NCI-H1694 treated with DMSO at 0.1 percent for 48 hours (cell line): ENCODE measurements at regions not wholly inside any gene's neighbourhood (a gene's known extent, or its start where the extent isn't known, plus 50 kb on each side); places are given as distances from the start of the nearest gene placed in this dataset.
A peak's percentile ranks its signal among the peaks of the same experiment; 100 is the strongest.
"Not testable (repeated sequence)": the region's sequence is repeated elsewhere in the genome, so short reads cannot be mapped to it uniquely, and the experiment has no call there.

ENCODE experiments used
- DNase-seq: peaks from one replicate; lab custom pipeline; 2025; lab: John Stamatoyannopoulos, UW

DNA sequence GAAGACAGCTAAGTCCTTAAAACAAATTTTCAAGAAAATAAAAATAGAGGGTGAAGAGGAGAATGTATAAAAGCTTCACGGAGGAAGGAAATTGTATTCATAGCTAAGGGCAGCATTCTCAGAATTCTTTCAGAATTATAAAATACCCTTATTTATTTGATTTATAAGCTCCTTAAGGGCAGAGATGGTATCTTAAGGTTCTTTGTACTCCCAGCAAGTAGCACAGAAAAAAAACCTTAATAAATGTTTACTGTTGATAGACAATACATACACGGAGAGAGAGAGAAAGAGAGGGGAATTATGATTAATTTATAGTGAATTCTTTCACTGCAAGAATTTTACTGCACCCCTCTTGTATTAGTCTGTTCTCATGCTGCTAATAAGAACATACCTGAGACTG, 375.6 kb upstream of the CCDC54 start:
- no peak for DNase-seq

- not testable (repeated sequence) for DNase-seq
Measured at GRCh38 chr3:107005352-107005751, 371.9 kb upstream of the CCDC54 start.

DNA sequence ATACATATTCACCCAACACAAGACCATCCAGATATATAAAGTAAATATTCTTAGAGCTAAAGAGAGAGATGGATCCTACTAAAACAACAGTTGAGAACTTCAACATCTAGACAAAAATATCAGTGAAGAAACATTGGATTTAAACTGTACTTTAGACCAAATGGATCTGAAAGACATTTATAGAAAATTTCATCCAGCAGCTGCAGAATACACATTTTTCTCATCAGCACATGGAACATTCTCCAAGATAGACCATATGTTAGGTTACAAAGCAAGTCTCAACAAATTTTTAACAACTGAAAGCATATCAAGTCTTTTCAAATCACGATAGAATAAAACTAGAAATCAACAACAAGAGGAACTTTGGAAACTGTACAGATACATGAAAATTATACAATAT, 369.0 kb upstream of the CCDC54 start:
- no peak for DNase-seq

DNA sequence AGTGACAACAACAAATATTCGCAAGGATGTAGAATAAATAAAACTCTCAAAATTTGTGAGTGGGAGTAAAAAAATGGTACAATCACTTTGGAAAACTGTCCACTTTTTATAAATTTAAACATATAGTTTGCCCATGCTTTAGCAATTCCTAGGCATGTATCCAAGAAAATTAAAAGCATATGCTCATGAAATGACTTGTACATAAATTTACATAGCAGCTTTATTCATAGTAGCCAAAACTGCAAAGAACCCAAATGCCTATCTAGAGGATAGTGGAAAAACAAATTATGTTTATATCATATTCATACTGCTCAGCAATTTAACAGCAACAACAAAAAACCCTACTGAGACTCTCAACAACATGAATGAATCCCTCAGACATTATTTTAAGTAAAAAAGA, 363.6 kb upstream of the CCDC54 start:
- peak; percentile 34 for DNase-seq

DNA sequence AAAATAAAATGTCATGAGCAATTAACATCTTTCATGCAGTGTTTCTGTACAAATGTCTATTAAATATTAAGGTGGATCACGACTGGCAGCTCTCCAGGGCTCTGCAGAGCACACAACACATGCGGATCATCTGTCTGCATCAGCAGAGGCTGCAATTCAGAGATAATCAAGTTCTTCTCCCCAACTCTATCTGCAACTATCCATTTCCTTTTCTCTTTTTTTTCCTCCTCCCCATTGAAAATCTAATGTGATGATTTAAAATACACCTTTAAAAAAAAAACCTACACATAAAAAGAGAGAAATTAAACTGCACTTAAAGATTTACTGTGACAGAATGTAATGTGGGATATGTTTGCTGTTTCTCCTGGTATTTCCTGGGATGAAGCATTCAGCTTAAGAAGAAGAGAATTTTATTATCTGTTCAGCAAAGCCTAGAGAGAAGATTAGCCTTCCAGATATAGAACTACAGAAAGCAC, 352.6 kb upstream of the CCDC54 start:
- peak; percentile 63 for DNase-seq

DNA sequence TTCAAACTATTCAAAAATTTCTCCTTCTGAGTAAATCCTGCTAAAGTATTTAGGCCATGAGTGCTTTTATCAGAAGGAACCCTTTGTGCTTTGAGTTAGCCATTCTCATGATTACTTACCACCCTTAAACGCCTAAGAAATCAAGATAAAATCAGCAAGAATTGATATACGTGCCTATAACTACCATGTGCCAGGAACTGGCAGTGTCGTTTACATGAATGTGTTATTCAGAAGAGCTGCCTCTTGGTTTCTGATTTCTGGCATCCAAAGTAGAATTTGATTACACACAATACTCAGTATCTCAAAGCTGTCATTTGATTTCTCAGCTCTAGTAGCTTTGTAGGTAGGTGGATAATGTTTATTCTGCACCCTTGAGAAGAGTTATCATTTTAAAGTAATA, 351.3 kb upstream of the CCDC54 start:
- DNase-seq = no peak

DNA sequence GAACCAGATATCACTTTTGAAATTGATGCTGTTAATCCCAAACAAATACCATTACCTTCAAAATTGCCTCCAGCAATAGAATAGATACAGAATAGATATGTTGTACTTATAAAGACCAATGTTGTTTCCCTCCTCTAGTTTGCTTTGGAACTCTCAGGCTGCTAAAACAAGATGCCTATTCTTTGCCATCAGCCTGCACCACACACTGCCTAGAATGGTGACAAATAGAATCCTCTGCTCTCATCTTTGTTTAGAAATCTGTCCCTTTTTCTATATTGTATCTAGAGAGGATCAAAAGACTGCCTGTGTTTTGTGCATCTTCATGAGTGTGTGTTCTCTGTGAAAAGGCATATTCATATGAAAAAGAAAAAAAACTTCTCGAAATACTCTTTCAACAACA, 349.2 kb upstream of the CCDC54 start:
- DNase-seq = no peak

DNA sequence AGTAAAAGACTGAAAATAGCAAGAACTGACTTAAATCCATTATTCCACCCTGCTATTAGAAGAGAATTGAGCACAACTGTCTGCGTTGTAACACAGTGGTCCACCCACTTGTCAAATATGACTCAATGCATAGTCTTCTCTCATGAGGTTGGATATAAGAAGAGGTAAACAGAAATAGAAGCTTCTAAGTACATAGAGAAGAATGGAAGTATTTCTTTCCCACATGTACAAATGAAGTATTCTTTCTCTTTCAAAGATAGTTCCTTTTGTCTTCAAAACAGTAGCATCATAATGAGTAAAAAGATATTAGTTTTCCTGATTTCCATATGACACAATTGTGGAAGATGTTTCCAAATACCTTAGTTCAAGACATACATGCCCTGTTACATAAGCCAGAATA, 348.6 kb upstream of the CCDC54 start:
- no peak for DNase-seq

- DNase-seq = no peak
Measured at GRCh38 chr3:107032111-107032510, 345.1 kb upstream of the CCDC54 start.

- no peak for DNase-seq
Measured at GRCh38 chr3:107034142-107034541, 343.1 kb upstream of the CCDC54 start.

DNA sequence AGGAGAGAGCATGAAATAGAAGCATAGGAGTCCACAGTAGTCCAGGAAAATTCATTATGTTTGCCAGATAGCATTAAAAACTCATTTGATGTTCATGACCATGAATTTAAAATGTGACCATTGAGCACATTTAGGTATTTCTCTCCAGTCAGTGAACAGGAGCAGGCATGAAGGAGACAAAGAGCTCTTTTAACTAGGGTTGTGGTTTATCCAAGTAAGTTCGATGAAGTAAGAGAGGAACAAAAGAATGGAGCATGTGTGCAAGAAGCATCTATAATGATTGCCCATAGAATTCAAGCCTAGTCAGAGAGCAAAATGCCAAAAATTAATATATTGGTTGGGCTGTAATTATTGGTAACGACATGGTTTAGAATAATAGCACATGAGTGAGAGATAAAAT, 342.1 kb upstream of the CCDC54 start:
- DNase-seq = no peak

- DNase-seq = no peak
Measured at GRCh38 chr3:107044677-107045076, 332.6 kb upstream of the CCDC54 start.

DNA sequence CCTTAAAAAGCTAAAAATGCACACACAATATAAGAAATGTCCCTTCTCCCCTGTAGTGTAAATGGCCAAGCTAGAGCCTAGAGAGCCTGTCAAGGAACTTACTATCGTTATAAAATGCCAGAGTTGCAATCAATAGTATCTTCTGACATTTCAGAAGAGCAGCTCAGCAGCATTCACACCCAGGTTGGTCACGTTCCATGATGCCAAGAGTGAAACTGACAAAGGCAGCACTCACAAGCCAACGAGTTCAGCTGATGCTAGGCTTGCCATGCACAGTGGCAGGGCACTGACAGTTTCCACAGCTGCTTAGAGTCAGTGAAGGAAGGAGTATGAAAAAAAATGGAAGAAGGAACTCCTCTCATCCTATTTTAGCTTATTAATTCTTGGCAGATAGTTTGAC, 331.4 kb upstream of the CCDC54 start:
- DNase-seq = no peak

- DNase-seq = no peak
Measured at GRCh38 chr3:107055181-107055942, 321.9 kb upstream of the CCDC54 start.

DNA sequence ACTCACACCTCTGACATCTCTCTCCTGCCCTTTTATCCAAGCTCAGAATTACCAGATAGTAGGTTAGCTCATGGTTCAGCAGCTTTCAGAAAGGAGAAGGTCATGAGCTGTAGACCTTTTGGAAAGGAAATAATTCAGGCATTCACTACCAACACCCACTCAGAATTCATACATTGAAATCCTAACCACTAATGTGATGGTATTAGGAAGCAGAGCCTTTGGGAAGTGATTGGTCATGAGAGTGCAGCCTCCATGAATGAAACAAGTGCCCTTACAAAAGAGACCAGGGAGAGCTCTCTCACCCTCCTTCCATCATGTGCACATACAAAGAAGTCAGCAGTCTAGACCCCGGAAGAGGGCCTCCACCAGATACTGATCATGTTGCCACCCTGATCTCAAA, 315.8 kb upstream of the CCDC54 start:
- no peak for DNase-seq

- no peak for DNase-seq
Measured at GRCh38 chr3:107062310-107062709, 314.9 kb upstream of the CCDC54 start.

DNA sequence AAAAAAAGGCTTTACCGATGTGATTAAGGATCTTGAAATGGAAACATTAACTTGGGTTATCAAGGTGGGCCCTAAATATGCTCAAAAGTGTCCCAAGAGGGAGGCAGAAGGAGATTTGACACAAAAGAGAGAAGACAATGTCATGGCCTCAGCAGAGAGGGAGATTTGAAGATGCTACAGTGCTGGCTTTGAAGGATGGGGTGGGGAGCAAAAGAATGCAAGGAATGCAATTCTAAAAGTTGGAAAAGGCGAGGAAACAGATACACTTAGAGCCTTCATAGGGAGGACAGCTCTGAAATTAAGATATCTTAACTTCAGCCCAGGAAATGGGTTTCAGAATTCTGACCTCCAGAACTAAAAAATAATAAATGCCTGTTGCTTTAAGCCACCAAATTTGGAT, 314.5 kb upstream of the CCDC54 start:
- DNase-seq = no peak

DNA sequence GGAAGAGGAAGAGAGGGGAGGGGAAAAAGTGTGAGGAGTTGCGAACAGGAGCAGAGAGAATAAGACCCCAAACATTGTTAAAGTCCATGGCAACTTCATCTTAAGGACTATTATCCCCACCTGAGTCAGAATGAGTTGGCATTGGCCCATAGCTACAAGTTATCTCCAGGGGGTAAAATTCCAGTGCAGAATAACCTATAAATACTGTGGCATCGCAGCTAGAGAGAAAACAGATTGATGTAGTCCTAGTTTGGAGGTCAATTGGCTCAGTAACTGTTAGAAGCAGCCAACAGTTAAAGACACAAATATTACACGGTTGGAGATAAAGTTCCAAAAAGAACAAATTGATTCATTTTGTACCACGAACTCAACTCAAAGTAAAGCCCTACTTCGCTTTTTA, 313.9 kb upstream of the CCDC54 start:
- DNase-seq = no peak

- DNase-seq = peak; percentile 93
Measured at GRCh38 chr3:107064405-107065060, 312.7 kb upstream of the CCDC54 start.

DNA sequence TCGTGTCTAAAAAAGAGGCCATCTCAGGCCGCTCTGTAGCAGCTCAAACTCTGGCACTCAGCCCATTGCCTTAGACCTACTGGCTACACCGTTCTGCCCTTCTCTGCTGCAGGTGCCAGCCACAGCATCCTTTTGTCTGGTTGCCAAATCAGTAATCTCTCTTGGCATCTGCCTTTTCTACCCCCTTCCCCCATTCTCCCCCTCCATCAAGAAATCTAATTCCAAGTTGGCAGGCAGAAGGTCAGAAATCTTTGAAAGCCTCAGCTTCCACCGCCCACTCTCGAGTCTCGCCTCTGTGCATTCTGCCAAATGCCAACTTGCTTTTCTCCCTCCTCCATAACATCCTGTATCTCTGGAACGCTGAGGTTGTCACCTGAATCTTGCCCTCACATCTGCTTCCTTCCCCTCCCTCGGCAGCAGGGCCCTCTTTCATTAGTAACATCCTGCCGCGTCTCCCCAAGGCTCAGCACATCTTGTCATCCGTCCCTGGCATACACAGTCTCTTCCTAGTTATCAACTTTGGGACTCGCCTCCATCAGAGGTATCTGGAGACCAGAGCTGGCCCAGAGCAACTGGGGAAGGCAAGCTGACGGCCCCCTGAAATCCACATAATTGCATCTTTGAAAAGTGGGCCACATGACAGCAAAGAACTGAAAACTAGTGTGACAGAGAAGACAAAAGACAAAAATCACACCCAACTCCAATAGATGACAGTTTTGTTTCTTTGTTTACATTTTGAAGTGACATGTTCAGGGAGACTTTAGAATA, 312.0 kb upstream of the CCDC54 start:
- DNase-seq = peak; percentile 47

DNA sequence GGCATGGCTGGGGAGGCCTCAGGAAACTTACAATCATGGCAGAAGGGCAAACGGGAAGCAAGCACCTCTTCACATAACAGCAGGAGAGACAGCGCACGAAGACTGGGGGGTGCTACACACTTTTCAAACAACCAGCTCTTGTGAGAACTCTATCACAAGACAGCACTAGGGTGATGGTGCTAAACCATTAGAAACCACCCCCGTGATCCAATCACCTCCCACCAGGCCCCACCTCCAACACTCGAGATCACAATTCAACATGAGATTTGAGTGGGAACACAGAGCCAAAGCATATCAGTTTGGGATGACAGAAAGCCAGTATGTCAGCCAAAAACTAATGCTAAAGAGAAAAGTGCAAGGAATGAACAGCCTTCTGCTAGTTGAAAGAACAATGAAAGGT, 309.8 kb upstream of the CCDC54 start:
- no peak for DNase-seq

DNA sequence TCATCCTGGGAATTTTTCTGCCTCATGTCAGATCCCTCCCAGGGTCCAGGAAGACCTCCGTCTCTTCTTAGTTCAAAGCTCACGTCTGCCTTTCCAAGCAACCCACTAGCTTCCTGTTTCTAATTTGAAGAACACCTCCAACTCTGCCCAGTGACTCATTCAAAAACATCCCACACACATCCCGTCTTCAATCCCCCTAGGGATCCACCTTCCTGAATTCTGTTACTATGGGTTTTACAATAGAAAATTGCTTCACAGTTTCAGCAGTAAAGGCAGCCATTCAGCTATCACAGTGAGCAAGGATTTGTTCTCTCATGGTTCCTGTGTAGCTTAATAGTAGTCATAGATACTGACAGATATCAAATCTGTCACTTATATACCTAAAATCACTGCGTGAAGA, 308.3 kb upstream of the CCDC54 start:
- no peak for DNase-seq

DNA sequence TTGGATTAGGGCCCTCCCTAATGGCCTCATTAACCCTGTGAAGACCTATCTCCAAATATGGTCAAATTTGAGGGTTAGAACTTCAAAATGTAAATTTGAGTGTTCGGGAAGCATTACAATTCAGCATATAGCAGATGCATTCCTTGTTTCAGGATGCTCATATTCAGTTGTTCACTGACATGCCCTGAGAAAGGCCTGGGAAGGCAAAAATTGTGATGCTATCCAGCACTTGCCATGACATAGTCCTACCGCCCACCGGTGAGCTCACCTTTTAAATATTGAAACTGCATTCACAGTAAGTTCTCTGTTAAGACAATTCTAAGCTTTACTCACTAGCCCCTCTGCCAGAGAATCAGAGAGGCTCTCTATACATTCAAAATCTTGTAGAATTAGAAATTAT, 300.3 kb upstream of the CCDC54 start:
- no peak for DNase-seq
